Thoracic aorta (tissue), 2 donors: ENCODE measurements at regions not wholly inside any gene's neighbourhood (a gene's known extent, or its start where the extent isn't known, plus 50 kb on each side); places are given as distances from the start of the nearest gene placed in this dataset.

Experiments
- ATAC-seq: fragments of 150-250 bp; one replicate; pipeline ENCODE4 v1.8.0; 2017; ENCODE audit warnings: low read depth; ENCODE audit not compliant: insufficient number of reproducible peaks, low FRiP score
- DNase-seq: peaks from one replicate; pipeline ENCODE4 v3.0.0-alpha.2; 2020; ENCODE audit warnings: low spot score
- H3K27ac ChIP-seq, 2 donors: fragments of 200-600 bp; sonication (generic); 1 replicate in 1 of 2; 2 replicates in 1 of 2; pipeline ENCODE4 v1.5.1; 2016; ENCODE audit warnings: mild to moderate bottlenecking in 2 of 2, moderate library complexity in 2 of 2
- H3K27me3 ChIP-seq: fragments of 200-600 bp; sonication (generic); replicated peaks from 2 replicates; pipeline ENCODE4 v1.6.0; 2016; ENCODE audit warnings: mild to moderate bottlenecking; ENCODE audit not compliant: insufficient read depth
- H3K36me3 ChIP-seq: fragments of 200-600 bp; sonication (generic); one replicate; pipeline ENCODE4 v1.5.1; 2016
- H3K4me1 ChIP-seq, 2 donors: fragments of 200-600 bp; sonication (generic); 1 replicate in 1 of 2; 2 replicates in 1 of 2; pipeline versions ENCODE4 v1.5.1 to v1.6.0; 2016; ENCODE audit warnings: low read depth in 2 of 2, mild to moderate bottlenecking in 1 of 2; ENCODE audit not compliant: control insufficient read depth in 1 of 2
- H3K4me3 ChIP-seq: fragments of 200-600 bp; sonication (generic); 2 replicates; pipeline ENCODE4 v1.5.1; 2016; ENCODE audit warnings: mild to moderate bottlenecking
- H3K9me3 ChIP-seq: fragments of 200-600 bp; sonication (generic); 2 replicates; pipeline ENCODE4 v1.5.1; 2016
- CTCF ChIP-seq: fragments of 200-600 bp; sonication (generic); IDR thresholded peaks from one replicate; pipeline ENCODE4 v1.5.1; 2019; ENCODE audit warnings: antibody characterized with exemption

- Histone ChIP-seq H3K4me3 (no peak overlapping the region), H3K36me3 (no peaks in the 10 kb centered on the region), H3K27ac (no peak overlapping the region), H3K27me3 (no peaks in the 10 kb centered on the region), H3K9me3 (no peaks in the 10 kb centered on the region), H3K4me1 (peaks cover 4 to 21% of the 10 kb centered on the region in 2 donors)
- DNase-seq = no peak
- no peak for ATAC-seq
- no peak for TF ChIP-seq CTCF
Measured at GRCh38 chr6:4665489-4666417, 110.5 kb upstream of the CDYL start.

GRCh38 chr6:4664911-4665310, 111.3 kb upstream of the CDYL start:
- H3K36me3 ChIP-seq = no peaks in the 10 kb centered on the region
- no peak for DNase-seq
- H3K4me1 ChIP-seq = peaks cover 9 to 27% of the 10 kb centered on the region in 2 donors
- TF ChIP-seq CTCF = no peak
- H3K4me3 ChIP-seq = no peak overlapping the region
- H3K27ac ChIP-seq = peak overlapping the region in 1 of 2 donors; percentile 70
- H3K27me3 ChIP-seq = no peaks in the 10 kb centered on the region
- H3K9me3 ChIP-seq = no peaks in the 10 kb centered on the region
- no peak for ATAC-seq

- H3K27ac ChIP-seq = peak overlapping the region; percentile 59 to 70
Measured at GRCh38 chr6:4664117-4664626, 112.0 kb upstream of the CDYL start.

GRCh38 chr6:4662886-4663285, 113.3 kb upstream of the CDYL start:
- H3K36me3 ChIP-seq = no peaks in the 10 kb centered on the region
- ATAC-seq = no peak
- no peaks in the 10 kb centered on the region for H3K9me3 ChIP-seq
- H3K27ac ChIP-seq = no peak overlapping the region
- DNase-seq = no peak
- H3K4me3 ChIP-seq = no peak overlapping the region
- peaks cover 9 to 27% of the 10 kb centered on the region in 2 donors for H3K4me1 ChIP-seq
- H3K27me3 ChIP-seq = no peaks in the 10 kb centered on the region
- no peak for TF ChIP-seq CTCF

More at GRCh38 chr6:4664117-4664626, 112.0 kb upstream of the CDYL start:
- DNase-seq (peak; percentile 68), ATAC-seq (peak; percentile 96)
- peaks cover 9 to 27% of the 10 kb centered on the region in 2 donors for H3K4me1 ChIP-seq
- no peaks in the 10 kb centered on the region for H3K9me3 ChIP-seq
- H3K36me3 ChIP-seq = no peaks in the 10 kb centered on the region
- no peak overlapping the region for H3K4me3 ChIP-seq
- TF ChIP-seq CTCF = no peak
- H3K27me3 ChIP-seq = no peaks in the 10 kb centered on the region

- Histone ChIP-seq H3K4me1 (peaks cover 9 to 27% of the 10 kb centered on the region in 2 donors), H3K27ac (no peak overlapping the region), H3K4me3 (no peak overlapping the region), H3K36me3 (no peaks in the 10 kb centered on the region), H3K27me3 (no peaks in the 10 kb centered on the region), H3K9me3 (no peaks in the 10 kb centered on the region)
- no peak for TF ChIP-seq CTCF
- DNase-seq (no peak), ATAC-seq (no peak)
Measured at GRCh38 chr6:4661391-4661790, 114.8 kb upstream of the CDYL start.
